ENCODE measurements at regions not wholly inside any gene's neighbourhood (a gene's known extent, or its start where the extent isn't known, plus 50 kb on each side); places are given as distances from the start of the nearest gene placed in this dataset.

DNA sequence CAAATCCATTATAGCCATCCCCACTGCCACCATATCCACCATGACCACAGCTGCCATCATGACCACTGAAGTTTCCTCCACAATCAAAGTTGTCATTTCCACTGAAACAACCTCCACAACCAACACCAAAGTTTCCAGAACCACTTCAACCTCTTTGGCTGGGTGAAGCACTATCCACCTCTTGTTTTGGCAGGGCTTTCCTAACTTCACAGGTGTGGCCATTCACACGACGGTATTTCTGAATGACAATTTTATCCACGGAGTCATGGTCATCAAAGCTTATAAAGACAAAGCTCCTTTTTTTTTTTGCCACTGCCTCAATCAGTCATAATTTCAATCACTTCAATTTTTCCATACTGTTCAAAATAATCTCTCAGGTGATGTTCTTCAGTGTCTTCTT lies 89.8 kb upstream of the UGP2 start:
- peaks cover 0 to 5% (median 0%) of the 10 kb centered on the region in 12 donors for H3K9me3 ChIP-seq
- H3K4me3 ChIP-seq = no peak overlapping the region
- peaks cover 0 to 10% (median 0%) of the 10 kb centered on the region in 12 donors for H3K4me1 ChIP-seq
- 89 to 93% (median 92%) methylated on average over 3 of the region's 3 CpGs for WGBS, 4 donors
- H3K27ac ChIP-seq = no peak overlapping the region
- H3K36me3 ChIP-seq = no peaks in the 10 kb centered on the region
- no peaks in the 10 kb centered on the region for H3K27me3 ChIP-seq
- DNase-seq = no peak
- no peak for ATAC-seq
- TF ChIP-seq, protein P1, sequence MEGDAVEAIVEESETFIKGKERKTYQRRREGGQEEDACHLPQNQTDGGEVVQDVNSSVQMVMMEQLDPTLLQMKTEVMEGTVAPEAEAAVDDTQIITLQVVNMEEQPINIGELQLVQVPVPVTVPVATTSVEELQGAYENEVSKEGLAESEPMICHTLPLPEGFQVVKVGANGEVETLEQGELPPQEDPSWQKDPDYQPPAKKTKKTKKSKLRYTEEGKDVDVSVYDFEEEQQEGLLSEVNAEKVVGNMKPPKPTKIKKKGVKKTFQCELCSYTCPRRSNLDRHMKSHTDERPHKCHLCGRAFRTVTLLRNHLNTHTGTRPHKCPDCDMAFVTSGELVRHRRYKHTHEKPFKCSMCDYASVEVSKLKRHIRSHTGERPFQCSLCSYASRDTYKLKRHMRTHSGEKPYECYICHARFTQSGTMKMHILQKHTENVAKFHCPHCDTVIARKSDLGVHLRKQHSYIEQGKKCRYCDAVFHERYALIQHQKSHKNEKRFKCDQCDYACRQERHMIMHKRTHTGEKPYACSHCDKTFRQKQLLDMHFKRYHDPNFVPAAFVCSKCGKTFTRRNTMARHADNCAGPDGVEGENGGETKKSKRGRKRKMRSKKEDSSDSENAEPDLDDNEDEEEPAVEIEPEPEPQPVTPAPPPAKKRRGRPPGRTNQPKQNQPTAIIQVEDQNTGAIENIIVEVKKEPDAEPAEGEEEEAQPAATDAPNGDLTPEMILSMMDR (IDR thresholded peaks at IDR 0.05) = no peak
- TF ChIP-seq POLR2A (IDR thresholded peaks at IDR 0.05) = no peak
- intact Hi-C loops (cut with DNase I) = no loop called here

DNA sequence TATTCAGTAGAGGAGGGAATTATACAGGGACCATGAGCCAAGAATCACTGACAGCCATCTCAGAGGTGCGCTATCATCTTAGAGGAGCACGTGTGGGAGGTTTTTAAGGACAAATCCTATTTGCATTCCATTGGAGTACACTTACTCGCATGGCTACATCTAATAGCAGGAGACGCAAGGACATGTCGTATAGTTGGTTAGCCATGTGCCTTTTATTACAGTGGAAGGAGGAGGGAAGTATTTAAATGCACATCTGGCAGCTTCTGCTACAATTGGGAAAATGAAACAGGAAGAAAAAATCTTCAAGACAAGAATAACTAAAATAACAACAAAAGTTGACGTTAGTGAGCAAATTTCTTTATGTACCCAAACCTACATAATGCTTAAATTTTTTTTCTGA lies 86.5 kb upstream of the UGP2 start:
- peaks cover 0 to 10% (median 0%) of the 10 kb centered on the region in 12 donors for H3K4me1 ChIP-seq
- H3K27ac ChIP-seq = no peak overlapping the region
- 57 to 70% (median 63%) methylated on average over 6 of the region's 6 CpGs for WGBS, 4 donors
- no peaks in the 10 kb centered on the region for H3K9me3 ChIP-seq
- no peak overlapping the region for H3K4me3 ChIP-seq
- no peak for ATAC-seq
- intact Hi-C loops (cut with DNase I) = no loop called here
- H3K27me3 ChIP-seq = no peaks in the 10 kb centered on the region
- no peak for TF ChIP-seq POLR2A (IDR thresholded peaks at IDR 0.05)
- TF ChIP-seq, protein P1 (IDR thresholded peaks at IDR 0.05) = no peak
- no peak for DNase-seq
- no peaks in the 10 kb centered on the region for H3K36me3 ChIP-seq

DNA sequence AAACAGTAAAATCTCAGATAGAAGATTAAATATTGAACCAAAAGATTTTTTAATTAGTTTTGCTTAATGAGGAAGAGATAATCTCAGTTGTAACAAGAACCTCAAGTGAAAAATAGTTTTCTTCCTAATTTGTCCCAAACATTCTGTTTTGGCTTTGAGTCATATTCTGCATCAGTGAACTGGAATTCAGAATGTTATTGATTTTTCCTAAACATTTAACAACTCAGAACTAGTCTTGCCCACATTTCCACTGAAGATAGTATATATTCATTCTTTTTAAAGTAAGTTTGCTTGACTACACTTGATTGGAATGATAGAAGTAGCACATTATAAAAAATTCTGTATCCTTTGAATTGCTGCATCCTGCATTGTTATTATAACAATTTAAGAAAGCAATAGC lies 85.7 kb upstream of the UGP2 start:
- Histone ChIP-seq H3K9me3 (no peaks in the 10 kb centered on the region), H3K4me1 (peaks cover 0 to 10% (median 0%) of the 10 kb centered on the region in 12 donors), H3K36me3 (no peaks in the 10 kb centered on the region), H3K27ac (no peak overlapping the region), H3K4me3 (no peak overlapping the region), H3K27me3 (no peaks in the 10 kb centered on the region)
- DNase-seq (no peak), ATAC-seq (no peak)
- intact Hi-C loops (cut with DNase I) = no loop called here
- TF ChIP-seq, protein P1 (IDR thresholded peaks at IDR 0.05) = no peak
- TF ChIP-seq POLR2A (IDR thresholded peaks at IDR 0.05) = no peak

DNA sequence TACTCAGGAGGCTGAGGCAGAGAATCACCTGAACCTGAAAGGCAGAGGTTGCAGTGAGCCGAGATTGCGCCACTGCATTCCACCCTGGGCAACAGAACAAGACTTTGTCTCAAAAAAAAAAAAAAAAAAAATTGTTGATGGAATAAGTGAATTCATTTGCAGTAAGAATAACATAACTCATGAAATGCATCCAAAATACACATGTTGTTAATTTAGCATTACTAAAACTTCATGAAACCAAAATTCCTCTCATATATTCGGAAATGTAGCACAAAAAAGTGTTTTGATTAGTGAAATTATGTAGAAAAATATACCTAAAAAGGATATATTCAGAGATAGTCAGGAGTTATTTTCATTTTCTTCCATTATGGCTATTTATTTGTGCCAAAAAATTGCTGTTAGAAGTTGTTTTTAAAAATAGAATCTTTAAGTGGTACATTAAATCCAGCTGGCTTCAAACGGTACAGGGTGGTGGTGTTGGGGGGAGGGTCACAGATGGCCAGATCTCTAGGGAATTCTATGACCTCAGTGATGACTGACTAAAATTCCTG lies 78.2 kb upstream of the UGP2 start:
- intact Hi-C loops (cut with DNase I) = no loop called here
- peaks cover 0 to 16% (median 3%) of the 10 kb centered on the region in 12 donors for H3K9me3 ChIP-seq
- WGBS, 4 donors = 58 to 63% (median 59%) methylated on average over 4 of the region's 4 CpGs
- H3K4me3 ChIP-seq = no peak overlapping the region
- peak in 2 of 4 donors; percentile 56 to 69 for ATAC-seq
- no peak for DNase-seq
- peak overlapping the region in 1 of 12 donors; percentile 27 for H3K27ac ChIP-seq
- no peaks in the 10 kb centered on the region for H3K27me3 ChIP-seq
- H3K4me1 ChIP-seq = peaks cover 0 to 21% (median 4%) of the 10 kb centered on the region in 12 donors
- no peak for TF ChIP-seq POLR2A (IDR thresholded peaks at IDR 0.05)
- TF ChIP-seq, protein P1 (IDR thresholded peaks at IDR 0.05) = no peak
- no peaks in the 10 kb centered on the region for H3K36me3 ChIP-seq
